ENCODE measurements at regions not wholly inside any gene's neighbourhood (a gene's known extent, or its start where the extent isn't known, plus 50 kb on each side); places are given as distances from the start of the nearest gene placed in this dataset.

DNA sequence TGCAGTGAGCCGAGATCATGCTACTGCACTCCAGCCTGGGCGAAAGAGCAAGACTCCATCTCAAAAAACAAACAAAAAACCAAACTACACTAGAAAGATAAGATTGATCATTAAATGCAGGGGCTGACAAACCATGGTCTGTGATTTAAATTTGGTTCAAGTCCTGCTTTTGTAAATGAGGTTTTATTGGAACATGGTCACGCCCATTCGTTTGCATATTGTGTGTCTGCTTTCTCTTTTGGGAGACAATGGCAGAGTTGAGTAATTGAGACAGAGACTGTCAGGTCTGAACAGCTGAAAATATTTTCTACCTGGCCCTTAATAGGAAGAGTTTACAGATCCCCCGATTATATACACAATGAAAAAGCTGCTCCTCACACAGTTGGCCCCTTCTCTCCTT, 235.5 kb upstream of the EEF2KMT start:
- no peak overlapping the region for H3K4me3 Mint-ChIP-seq
- H3K9me3 Mint-ChIP-seq, result peaks cover 2% of the 10 kb centered on the region
- H3K4me1 Mint-ChIP-seq, result no peaks in the 10 kb centered on the region
- DNase-seq, result no peak
- H3K27me3 Mint-ChIP-seq, result peaks cover 9% of the 10 kb centered on the region
- no peaks in the 10 kb centered on the region for H3K36me3 Mint-ChIP-seq
- no peak overlapping the region for H3K27ac Mint-ChIP-seq

DNA sequence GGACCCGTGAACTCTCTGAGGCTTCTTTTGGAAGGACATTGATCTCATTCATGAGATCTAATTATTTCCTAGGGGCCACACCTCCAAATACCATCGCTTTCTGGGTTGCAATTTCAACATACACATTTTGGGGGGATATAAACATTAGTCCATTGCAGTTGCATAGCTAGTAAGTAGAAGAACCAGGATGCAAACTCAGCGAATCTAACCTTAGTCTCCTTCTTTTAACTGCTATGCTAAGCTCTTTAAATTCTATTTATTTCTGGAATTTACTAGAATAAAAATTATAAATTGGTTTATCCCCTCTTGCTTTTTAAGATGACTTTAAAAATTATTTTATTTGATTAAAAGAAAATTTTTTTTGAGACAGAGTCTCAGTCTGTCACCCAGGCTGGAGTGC, 232.5 kb upstream of the EEF2KMT start:
- Mint-ChIP-seq H3K27me3 (peaks cover 5% of the 10 kb centered on the region), H3K4me1 (no peaks in the 10 kb centered on the region), H3K36me3 (no peaks in the 10 kb centered on the region), H3K27ac (no peak overlapping the region), H3K9me3 (peaks cover 2% of the 10 kb centered on the region), H3K4me3 (no peak overlapping the region)
- DNase-seq, result no peak

DNA sequence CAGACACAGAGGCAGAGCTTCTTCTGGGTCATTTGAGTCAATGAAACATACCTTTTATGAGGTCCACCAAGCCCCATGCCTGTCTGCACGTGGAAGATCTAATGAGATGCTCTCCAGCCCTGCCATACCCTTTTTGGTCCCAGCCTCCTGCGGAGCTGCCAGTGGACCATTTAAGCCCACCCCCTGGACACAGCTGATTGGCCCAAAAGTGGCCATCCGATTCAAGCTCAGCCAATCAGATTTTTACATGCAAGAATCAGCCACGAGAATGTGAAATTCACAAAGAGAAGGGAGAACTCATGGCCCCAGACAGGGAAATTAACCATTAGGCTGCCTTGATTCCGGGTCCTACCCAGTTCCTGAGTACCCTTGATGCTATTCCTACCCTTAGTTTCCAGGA, 231.0 kb upstream of the EEF2KMT start:
- H3K4me3 Mint-ChIP-seq, result no peak overlapping the region
- peaks cover 2% of the 10 kb centered on the region for H3K9me3 Mint-ChIP-seq
- H3K4me1 Mint-ChIP-seq, result no peaks in the 10 kb centered on the region
- DNase-seq, result no peak
- H3K27ac Mint-ChIP-seq, result no peak overlapping the region
- peaks cover 5% of the 10 kb centered on the region for H3K27me3 Mint-ChIP-seq
- H3K36me3 Mint-ChIP-seq, result no peaks in the 10 kb centered on the region

DNA sequence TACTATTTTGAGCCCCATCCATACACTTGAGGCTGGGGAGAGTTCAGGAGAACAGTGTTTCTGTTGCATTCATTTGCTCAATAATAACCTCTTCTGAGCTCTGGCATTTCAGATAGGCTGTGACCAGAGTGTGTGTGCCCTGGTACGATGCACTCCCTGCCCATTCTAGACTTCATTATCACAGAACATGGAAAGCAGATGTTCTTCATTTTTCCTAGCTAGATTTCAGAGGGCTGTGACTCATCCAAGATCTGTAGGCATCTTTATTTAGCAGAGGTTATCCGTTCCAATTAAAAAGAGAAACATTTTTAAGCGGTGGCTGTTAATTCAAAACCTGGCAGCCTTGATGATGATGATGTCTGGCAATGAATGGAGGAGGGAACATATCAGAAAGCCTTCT, 228.8 kb upstream of the EEF2KMT start:
- no peak for DNase-seq
- Mint-ChIP-seq H3K36me3 (no peaks in the 10 kb centered on the region), H3K9me3 (peaks cover 2% of the 10 kb centered on the region), H3K27me3 (peaks cover 5% of the 10 kb centered on the region), H3K4me1 (no peaks in the 10 kb centered on the region), H3K4me3 (no peak overlapping the region), H3K27ac (no peak overlapping the region)

DNA sequence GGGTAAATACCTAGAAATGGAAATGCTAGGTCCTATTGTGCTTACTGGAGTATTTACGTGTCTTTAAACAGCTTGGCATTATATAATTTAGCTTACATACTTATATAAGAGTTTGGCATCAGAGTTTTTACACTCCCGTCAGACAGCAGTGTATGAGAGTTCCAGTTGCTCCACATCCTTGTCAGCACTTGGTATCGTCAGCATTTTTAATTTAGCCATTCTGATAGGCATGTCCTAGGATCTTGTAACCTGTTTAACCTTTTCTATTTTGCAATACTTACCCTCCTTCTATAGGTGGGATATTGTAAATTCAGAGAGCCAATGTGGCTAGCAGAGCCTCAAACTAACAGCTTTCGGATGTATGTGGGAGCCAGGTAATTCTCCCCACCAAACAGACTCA, 228.3 kb upstream of the EEF2KMT start:
- Mint-ChIP-seq H3K9me3 (peaks cover 2% of the 10 kb centered on the region), H3K27me3 (peaks cover 2% of the 10 kb centered on the region), H3K27ac (no peak overlapping the region), H3K36me3 (no peaks in the 10 kb centered on the region), H3K4me1 (no peaks in the 10 kb centered on the region), H3K4me3 (no peak overlapping the region)
- DNase-seq, result no peak

DNA sequence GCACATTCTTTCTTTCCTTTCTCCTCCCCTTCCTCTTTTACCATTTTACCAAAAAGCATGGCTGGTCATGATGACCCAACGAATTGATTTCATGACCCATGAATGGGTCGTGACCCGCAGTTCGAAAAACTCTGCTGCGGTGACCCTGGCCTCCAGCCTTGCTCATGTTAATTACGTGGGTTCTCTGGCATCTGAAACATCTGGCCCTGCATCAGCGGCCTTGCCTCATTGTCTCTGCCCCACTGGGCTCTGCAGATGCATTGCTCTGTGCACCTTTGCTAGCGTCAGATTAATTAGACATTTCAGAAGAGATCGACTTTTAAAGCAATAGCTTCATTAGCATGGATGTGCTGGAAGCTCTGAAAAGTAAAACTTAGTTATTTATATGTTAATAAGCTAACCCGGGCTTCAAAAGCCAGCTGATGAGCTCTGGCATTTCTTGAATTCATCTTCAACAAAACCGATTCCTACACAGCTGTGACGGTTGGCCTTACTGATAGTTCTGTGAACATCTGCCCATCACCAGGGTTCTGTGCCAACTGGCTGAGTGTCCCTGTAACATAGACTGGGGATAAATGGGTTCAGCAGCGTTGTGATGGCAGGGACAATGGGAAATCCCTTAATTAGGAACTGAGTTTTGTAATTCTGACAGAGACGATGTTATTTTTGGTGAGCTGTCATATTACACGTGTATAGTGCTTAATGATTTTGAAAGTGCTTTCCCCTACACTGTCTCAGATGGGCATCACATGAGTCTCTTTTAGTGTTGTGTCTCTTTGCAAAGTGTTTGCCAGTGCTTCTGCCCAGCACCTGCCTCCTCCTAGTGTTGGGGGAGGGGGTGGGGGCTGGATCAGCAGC, 225.9 kb upstream of the EEF2KMT start:
- H3K36me3 Mint-ChIP-seq, result no peaks in the 10 kb centered on the region
- no peaks in the 10 kb centered on the region for H3K4me1 Mint-ChIP-seq
- no peaks in the 10 kb centered on the region for H3K9me3 Mint-ChIP-seq
- H3K27ac Mint-ChIP-seq, result no peak overlapping the region
- no peak for DNase-seq
- no peak overlapping the region for H3K4me3 Mint-ChIP-seq
- H3K27me3 Mint-ChIP-seq, result no peaks in the 10 kb centered on the region

DNA sequence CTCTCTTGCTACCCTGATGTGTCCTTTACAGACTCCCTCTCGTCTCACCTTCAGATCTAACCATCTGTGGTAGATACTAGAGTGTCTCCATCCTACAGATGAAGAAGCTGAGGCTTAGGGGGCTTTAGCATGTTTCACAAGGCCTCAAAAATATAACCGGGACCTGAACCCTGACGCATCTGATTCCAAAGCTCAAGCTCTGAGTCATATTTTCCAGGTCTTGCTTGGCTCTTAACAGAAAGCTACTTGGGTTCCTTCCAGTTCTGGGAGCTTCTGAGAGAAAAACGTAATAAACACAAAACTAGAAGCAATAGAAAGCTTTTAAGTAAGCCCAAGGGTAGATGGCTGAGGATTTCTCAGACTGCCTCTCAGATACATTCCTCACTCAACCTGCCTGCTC, 224.3 kb upstream of the EEF2KMT start:
- no peaks in the 10 kb centered on the region for H3K9me3 Mint-ChIP-seq
- H3K4me3 Mint-ChIP-seq, result no peak overlapping the region
- no peak for DNase-seq
- no peaks in the 10 kb centered on the region for H3K27me3 Mint-ChIP-seq
- no peaks in the 10 kb centered on the region for H3K4me1 Mint-ChIP-seq
- no peak overlapping the region for H3K27ac Mint-ChIP-seq
- no peaks in the 10 kb centered on the region for H3K36me3 Mint-ChIP-seq

DNA sequence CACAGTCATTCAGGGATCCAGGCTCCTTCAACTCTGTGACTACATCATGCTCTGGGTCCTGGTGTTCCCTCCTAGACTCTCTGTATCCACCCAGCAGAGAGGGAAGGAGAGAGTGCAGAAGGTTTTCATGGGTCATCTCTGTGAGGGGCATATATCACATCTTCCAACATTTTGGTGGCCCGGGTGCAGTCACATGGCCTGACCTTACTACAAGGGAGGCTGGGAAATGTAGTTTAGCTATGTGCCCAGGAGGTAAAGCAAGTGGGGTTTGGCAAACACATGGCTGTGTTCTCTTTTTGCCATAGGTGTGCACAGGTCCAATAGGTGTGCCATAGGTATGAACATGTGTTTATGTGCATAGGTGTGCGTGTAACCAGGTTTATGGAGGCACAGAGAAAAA, 222.2 kb upstream of the EEF2KMT start:
- Mint-ChIP-seq H3K27me3 (no peaks in the 10 kb centered on the region), H3K9me3 (no peaks in the 10 kb centered on the region), H3K4me1 (no peaks in the 10 kb centered on the region), H3K36me3 (no peaks in the 10 kb centered on the region), H3K4me3 (no peak overlapping the region), H3K27ac (no peak overlapping the region)
- no peak for DNase-seq

DNA sequence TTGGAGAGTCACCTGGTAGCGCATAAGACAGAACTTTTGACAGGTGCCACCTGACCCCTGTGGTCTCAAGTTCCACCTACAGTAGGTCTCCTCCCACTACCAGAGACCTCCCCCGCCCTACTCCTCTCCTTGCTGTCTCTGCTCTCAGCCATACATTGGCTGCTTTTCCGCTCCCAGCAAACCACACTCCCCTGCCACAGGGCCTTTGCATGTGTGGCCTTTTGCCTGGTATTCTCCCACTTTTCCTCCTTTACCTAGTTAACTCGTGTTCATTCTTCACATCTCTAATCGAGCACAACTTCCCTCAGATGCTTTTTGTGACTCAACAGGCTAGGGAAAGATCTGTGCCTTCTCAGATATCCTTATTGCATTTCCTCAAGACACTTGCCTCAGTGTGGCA, 218.3 kb upstream of the EEF2KMT start:
- H3K9me3 Mint-ChIP-seq, result no peaks in the 10 kb centered on the region
- no peaks in the 10 kb centered on the region for H3K4me1 Mint-ChIP-seq
- no peak overlapping the region for H3K4me3 Mint-ChIP-seq
- H3K36me3 Mint-ChIP-seq, result no peaks in the 10 kb centered on the region
- DNase-seq, result no peak
- no peak overlapping the region for H3K27ac Mint-ChIP-seq
- peaks cover 4% of the 10 kb centered on the region for H3K27me3 Mint-ChIP-seq

DNA sequence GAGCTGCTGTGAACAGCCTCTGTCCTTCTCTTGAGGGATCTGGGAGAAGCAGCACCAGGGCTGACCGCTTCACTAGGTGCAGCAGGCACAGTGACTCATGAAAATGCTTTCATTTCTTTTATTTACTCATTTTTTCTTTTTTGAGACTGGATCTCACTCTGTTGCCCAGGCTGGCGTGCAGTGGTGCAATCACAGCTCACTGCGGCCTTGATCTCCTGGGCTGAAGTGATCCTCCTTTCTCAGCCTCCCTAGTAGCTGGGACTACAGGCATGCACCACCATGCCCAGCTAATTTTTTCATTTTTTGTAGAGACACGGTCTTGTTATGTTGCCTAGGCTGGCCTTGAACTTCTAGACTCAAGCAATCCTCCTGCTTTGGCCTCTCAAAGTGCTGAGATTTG, 216.8 kb upstream of the EEF2KMT start:
- Mint-ChIP-seq H3K27ac (no peak overlapping the region), H3K4me3 (no peak overlapping the region), H3K36me3 (no peaks in the 10 kb centered on the region), H3K27me3 (peaks cover 4% of the 10 kb centered on the region), H3K9me3 (no peaks in the 10 kb centered on the region), H3K4me1 (no peaks in the 10 kb centered on the region)
- DNase-seq, result no peak

DNA sequence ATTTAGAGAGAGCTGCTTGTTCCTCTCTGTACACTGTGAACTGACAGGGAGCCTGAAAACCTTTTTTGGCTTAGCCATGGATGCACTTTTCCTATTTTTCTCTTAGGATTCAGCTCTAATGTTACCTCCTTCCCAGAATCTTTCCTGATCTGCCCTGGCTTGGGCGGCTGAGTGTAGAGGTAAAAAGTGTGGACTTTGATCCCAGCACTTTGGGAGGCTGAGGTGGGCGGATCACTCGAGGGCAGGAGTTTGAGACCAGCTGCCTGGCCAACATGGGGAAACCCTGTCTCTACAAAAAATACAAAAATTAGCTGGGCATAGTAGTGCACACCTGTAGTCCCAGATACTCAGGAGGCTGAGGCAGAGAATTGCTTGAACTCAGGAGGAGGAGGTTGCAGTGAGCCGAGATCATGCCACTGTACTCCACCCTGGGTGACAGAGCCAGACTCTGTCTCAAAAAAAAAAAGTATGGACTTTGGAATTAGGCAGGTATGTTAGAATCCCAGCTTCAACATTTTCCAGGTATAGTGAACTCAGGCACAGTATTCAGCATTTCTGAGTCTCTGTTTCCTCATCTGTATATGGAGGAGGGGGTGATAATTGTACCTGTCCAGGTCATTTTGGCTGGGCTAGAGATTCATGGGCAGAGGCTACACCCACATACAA, 212.5 kb upstream of the EEF2KMT start:
- Mint-ChIP-seq H3K4me3 (no peak overlapping the region), H3K4me1 (no peaks in the 10 kb centered on the region), H3K9me3 (no peaks in the 10 kb centered on the region), H3K27ac (no peak overlapping the region), H3K36me3 (no peaks in the 10 kb centered on the region), H3K27me3 (peaks cover 10% of the 10 kb centered on the region)
- DNase-seq, result no peak

DNA sequence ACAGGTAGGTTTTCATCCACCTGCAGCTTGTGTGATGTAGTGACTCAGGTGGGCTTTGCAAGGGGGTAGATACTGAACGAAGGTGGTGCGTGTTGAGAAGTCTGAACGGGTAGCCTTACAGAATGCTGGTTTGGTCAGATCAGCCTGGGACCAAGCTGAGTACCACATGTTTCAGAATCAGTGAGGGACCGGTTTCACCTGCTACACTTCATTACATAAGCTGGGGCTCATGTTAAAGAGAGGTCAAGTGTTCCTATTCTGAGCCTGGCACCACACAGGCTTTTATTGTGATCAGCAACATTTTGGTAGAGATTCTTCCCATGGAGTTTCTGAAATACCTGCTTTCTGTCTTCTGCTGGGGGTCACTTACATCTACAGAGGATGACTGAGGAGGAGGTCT, 207.4 kb upstream of the EEF2KMT start:
- Mint-ChIP-seq H3K36me3 (no peaks in the 10 kb centered on the region), H3K27ac (no peak overlapping the region), H3K4me3 (no peak overlapping the region), H3K9me3 (peaks cover 7% of the 10 kb centered on the region), H3K4me1 (no peaks in the 10 kb centered on the region), H3K27me3 (peaks cover 16% of the 10 kb centered on the region)
- DNase-seq, result no peak

DNA sequence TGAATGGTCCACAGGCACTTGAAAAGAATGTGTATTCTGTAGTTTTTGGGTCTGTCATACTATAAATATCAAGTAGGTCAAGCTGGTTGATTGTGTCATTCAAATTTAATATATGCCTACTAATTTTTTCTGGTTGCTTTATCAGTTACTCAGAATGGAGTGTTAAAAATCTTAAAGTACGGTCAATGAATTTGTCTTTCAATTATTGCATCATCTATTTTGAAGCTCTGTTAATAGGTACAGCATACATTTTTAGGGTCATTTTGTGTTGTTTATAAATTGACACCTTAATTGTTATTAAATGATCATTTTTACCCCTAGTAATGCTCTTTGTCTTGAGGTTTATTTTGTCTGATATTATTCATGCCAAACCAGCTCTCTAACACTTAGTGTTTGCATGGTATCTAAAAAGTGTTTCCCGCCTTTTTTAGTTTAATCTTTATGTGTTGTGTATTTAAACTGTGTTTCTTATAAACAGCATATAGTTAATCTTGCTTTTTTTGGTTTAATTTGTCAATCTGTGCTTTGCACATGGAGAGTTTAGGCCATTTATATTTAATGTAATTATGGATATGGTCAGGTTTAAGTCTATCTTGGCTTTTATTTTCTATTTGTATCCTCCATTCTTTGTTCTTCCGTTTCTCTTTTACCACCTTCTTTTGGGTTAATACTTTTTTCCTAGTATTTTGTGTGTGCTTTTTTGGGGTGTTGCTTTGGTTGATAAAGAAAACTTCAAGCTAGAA, 204.9 kb upstream of the EEF2KMT start:
- DNase-seq, result no peak
- H3K36me3 Mint-ChIP-seq, result no peaks in the 10 kb centered on the region
- H3K9me3 Mint-ChIP-seq, result peaks cover 7% of the 10 kb centered on the region
- H3K27ac Mint-ChIP-seq, result no peak overlapping the region
- no peak overlapping the region for H3K4me3 Mint-ChIP-seq
- no peaks in the 10 kb centered on the region for H3K4me1 Mint-ChIP-seq
- peaks cover 16% of the 10 kb centered on the region for H3K27me3 Mint-ChIP-seq

DNA sequence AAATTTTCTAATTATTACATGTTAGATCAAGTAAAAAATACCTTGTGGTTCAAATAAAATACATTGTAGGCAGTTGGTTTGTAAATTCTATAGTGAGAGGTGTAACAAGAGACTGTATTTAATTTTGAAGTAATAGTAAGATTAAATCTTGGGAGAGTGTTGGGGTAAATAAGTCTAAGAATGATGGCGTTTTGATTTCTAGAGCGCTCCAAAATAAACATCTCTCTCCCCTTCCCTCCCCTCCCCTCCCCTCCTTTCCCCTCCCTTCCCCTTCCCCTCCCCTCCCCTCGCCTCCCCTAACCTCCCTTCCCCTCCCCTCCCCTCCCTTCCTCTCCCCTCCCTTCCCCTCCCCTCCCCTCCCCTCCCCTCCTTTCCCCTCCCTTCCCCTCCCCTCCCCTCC, 200.6 kb upstream of the EEF2KMT start:
- no peak for DNase-seq
- peaks cover 7% of the 10 kb centered on the region for H3K9me3 Mint-ChIP-seq
- H3K36me3 Mint-ChIP-seq, result no peaks in the 10 kb centered on the region
- no peaks in the 10 kb centered on the region for H3K4me1 Mint-ChIP-seq
- H3K4me3 Mint-ChIP-seq, result no peak overlapping the region
- H3K27ac Mint-ChIP-seq, result no peak overlapping the region
- H3K27me3 Mint-ChIP-seq, result peaks cover 10% of the 10 kb centered on the region

DNA sequence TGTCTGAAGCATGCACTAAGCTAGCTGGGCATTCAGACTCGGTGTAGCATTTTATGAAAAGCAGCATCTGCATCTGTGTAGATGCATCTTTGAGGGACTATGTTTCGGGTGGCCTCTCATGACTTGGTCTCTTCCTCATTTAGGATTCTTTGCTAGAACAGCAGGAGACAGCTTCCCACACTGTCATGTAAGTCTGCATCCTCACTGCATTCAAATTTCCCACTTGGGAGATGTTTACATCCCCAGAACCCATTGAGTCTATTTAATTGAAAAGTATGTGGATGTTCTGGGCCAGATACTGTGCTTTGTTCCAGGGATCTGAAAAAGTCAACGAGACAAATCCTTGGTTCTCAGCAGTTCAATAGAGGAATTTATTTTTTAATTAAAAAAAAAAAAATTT, 198.6 kb upstream of the EEF2KMT start:
- no peaks in the 10 kb centered on the region for H3K4me1 Mint-ChIP-seq
- H3K4me3 Mint-ChIP-seq, result no peak overlapping the region
- DNase-seq, result no peak
- H3K9me3 Mint-ChIP-seq, result no peaks in the 10 kb centered on the region
- peaks cover 5% of the 10 kb centered on the region for H3K27me3 Mint-ChIP-seq
- H3K36me3 Mint-ChIP-seq, result no peaks in the 10 kb centered on the region
- no peak overlapping the region for H3K27ac Mint-ChIP-seq
